Left cardiac atrium (tissue), 4 donors: ENCODE measurements at regions not wholly inside any gene's neighbourhood (a gene's known extent, or its start where the extent isn't known, plus 50 kb on each side); places are given as distances from the start of the nearest gene placed in this dataset.
"Not testable (repeated sequence)": the region's sequence is repeated elsewhere in the genome, so short reads cannot be mapped to it uniquely, and the experiment has no call there.

ENCODE experiments used
- ATAC-seq, 2 donors: fragments of 200-7000 bp; cut with Tn5 transposase; one replicate each; pipeline ENCODE4 v1.9.1; 2020; ENCODE audit warnings: mild to moderate bottlenecking in 2 of 2, moderate library complexity in 2 of 2
- DNase-seq: peaks from one replicate; pipeline ENCODE4 v3.0.0-alpha.2; 2020
- intact Hi-C, 2 donors: fragments of 100-400 bp; cut with DNase I; formaldehyde crosslinking; loops; one replicate each; pipeline versions ENCODE4 v1.14.1 to v1.15.1; 2022 to 2023
- donor health status: DM: no; HTN: yes; CAD: no.
- donor health status: DM: no; HTN: yes; CAD: no; lungs with severe emphysema.
- donor health status: DM: yes; HTN: yes; CAD: no.
- donor health status: Dilated cardiomyopathy.

DNA sequence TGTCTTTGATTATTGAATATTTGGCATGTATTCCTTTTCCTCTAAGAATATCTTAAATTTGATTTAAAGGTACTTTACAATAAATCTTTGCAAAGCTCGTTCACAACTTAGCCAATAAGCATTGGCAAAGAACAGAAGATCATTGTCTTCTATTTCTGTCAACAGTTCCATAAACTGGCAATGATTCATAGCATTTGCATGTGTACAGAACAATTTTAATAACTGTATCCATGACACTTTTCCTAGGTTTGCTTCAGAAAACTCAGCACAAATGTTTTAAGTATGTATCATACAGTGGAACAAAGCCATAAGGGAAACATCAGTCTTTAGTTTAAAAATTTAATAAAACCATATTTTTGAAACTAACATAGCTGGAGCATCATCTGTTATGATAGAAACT, 462.7 kb upstream of the RPS6KA3 start:
- no peak for DNase-seq
- intact Hi-C loops: no loop called here
- ATAC-seq: peak in 1 of 2 donors; percentile 36

DNA sequence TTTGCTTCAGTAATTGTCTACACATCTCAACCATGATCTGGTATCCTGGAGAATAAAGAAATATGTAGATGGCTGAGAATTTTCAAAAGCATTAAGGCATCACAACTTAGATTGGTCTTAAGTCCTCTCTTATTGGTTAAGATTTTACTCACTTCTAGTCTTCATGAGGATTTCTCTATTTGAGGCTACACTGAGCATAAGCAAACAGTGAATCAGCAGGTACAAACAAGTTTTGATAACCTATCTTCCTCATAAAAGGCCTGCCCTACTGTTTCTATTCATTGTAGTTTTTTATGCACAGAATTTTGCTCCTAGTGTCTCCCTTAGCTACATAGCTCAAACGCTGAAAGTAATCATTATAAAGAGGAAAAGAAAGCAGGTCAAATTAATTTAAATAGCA, 460.7 kb upstream of the RPS6KA3 start:
- intact Hi-C loops: no loop called here
- DNase-seq: no peak
- no peak for ATAC-seq

DNA sequence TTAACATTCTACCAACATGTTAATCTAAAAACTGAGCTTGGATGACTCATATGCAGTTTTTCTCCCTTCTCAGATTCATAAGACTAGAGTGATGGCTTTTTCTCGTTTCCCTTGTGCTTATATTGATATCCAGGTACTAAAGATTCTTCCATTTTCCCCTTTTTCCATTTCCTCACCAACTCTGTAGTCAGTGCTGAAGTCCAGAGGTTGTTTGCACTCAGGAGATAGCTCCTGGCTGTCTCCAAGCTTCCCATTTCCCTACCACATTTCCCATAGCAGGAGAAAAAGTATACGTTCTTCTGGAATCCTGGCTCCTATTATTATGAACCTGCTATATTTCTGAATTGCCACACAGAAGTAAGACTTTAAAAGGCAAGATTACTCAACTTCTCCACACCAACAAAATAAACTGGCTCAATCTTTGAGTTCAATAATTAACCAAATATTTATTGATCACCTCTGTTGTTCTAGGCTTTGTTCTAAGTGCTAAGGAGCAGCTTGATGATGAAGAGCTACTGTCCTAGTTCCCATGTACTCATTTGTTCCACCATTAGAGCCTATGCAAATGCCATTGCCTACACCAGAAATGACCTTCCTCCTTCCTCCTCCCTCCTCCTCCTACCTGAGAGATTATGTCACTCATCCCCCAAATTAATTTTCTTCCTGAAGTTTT, 454.4 kb upstream of the RPS6KA3 start:
- no peak for DNase-seq
- intact Hi-C loops: no loop called here

DNA sequence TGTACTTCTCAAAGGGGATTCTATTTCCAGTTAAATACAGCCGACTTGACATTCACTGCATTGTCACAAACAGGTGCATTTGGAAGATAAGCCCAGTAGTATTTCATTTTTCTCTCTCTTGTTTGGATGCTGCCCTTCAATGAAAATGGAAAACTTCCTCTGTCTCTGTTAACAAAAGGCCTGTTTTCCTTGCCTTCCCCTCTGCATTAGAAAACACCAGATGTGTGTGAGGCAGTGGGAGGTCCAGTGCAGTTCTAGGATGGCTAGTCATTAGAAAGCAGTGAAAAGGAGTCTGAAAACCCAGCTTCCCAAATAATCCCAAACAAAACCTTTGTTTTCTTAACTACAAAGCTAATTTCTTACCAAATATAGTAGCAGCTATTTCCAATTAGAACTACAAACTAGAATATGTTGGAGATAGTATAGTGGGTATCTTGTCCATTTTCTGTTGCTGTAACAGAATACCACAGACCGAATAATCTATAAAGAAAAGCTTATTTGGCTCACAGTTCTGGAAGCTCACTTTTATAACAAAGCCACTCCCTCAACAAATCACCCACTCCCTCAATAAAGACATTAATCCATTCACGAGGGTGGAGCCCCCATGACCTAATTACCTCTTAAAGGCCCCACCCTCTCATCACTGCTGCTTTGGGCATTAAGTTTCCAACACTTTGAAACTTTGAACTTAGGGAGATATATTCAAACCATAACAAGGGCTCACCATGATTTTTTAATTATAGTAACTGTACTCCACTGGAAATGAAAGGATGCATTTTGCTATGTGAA, 452.1 kb upstream of the RPS6KA3 start:
- ATAC-seq (no peak), DNase-seq (no peak)
- intact Hi-C loops: no loop called here

More for the DNA sequence above, 454.4 kb upstream of the RPS6KA3 start:
- ATAC-seq: no peak

DNA sequence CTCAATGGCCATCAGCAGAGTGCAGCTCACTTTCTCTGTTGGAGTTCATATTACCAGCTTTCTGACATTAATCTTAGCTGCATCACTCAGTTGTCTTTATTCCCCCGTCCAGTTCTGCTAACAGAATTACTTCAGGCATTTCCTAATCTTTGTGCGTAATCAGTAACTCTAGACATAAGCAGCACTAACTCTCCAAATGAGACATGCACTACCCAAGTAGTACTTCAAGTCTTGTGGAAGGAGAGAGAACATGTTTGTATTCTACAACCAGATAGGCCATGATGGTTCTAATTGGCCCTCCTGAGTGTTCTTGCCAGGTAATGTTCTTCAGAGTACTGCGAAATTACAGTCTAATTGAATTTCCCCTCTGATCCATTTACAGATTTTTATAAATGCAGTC, 448.5 kb upstream of the RPS6KA3 start:
- ATAC-seq (no peak), DNase-seq (no peak)
- intact Hi-C loops: no loop called here

DNA sequence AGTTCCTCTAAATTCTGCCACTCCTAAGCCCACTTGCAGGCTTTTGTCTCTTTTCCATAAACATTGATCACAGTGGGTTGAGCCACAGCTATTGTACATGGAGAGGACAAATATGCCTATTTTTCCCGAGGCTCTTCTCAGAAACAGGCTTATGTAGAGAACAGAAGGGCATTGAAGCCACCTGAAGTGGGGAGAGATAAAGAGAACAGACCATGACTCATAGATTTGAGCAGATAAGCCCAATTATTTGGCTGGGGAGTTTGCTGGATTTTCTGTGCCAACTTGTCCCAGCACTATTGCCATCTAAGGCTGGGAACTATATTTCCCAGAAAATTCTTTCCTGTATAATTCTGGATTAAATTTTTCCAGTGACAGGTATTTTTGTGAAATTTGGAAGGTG, 446.1 kb upstream of the RPS6KA3 start:
- intact Hi-C loops: no loop called here
- no peak for ATAC-seq

DNA sequence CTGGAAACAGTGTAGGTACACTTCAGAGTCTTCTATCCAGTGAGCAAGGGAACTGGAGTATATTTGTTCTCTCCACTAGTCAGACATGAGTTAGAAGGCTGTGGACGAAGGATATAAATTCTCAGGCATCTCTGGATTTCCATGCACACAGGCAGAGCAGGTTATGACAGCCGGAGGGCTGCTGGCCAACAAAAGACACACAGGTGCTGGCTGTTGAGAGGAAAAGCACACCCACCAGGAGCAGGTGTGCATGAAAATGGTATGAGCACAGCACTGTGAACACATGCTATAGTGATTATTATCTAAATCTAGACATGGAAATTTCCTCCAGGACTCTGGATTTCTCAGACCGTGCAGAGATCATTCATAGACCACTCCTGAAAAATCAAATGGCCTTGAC, 444.7 kb upstream of the RPS6KA3 start:
- intact Hi-C loops: no loop called here
- no peak for DNase-seq
- ATAC-seq: no peak

More for the DNA sequence above, 446.1 kb upstream of the RPS6KA3 start:
- no peak for DNase-seq

DNA sequence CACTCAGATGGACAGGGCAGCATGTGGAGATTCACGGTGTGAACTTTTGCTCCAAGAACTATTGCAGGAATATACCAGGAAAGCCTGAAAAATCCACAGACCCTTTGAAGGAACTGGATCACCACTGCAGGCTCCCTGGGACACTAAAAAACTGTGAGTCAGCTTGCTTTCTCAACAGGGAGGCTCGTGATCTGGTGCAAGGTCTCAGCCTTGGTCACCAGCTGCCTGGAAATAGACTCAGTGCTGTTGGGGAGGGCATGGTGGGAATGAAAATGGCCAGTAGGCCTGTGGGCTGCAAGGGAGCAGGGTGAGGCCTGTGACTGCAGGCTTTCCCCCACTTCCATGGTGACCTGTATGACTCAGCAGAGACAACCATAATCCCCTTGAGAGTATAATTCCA, 426.4 kb upstream of the RPS6KA3 start:
- ATAC-seq: no peak
- intact Hi-C loops: no loop called here
- no peak for DNase-seq

DNA sequence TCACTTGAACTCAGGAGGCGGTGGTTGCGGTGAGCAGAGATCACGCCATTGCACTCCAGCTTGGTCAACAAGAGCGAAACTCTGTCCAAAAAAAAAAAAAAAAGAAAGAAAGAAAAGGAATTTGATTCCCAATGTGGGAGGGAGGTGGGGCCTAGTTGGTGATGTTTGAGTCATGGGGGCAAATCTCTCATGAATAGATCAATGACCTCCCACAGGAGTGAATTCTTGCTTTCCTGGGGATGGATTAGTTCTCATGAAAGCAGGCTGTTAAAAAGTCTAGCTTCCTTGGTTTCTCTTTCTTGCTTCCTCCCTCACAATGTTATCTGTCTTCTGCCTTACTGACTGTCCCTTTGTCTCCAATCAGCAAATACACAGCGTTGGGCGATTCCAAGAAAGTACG, 419.5 kb upstream of the RPS6KA3 start:
- no peak for ATAC-seq
- intact Hi-C loops: no loop called here

DNA sequence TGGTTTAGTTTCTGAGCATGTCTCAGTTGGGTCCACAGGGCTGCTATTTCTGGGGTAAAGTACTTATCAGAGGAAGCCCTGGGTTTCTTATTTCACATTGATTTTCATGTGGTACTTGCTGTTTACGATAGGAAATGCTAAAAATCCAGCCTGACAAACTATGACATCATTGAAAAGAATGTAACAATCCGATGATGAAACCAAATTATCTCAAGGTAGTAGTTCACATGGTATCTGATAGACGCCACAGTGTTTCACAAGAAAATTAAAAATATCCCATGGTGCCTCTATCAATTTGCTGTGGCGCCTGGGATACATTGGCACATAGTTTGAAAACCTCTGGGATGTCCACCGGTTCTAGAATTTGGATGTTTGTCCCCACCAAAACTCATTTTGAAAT, 418.9 kb upstream of the RPS6KA3 start:
- intact Hi-C loops: no loop called here
- ATAC-seq: no peak
- no peak for DNase-seq

More for the DNA sequence above, 419.5 kb upstream of the RPS6KA3 start:
- no peak for DNase-seq

DNA sequence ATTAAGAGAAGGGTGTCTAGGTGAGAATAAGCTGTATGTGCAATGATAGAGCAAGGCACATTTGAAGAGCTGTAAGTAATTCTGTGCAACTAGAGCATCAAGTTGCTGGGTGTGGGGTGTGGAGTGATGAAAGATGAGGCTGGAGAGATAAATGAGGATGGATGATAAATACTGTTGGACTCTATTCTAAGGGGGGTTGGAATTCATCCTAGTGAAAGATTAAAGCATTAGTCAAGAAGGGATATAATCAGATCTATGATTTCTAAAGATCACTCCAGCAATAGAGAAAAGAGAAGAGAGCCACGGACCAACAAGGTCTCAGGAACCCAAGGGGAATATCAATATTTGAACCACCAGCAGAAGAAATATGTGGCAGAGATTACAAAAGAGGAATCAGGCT, 415.0 kb upstream of the RPS6KA3 start:
- ATAC-seq: peak in 1 of 2 donors; percentile 46
- DNase-seq: no peak
- intact Hi-C loops: no loop called here

DNA sequence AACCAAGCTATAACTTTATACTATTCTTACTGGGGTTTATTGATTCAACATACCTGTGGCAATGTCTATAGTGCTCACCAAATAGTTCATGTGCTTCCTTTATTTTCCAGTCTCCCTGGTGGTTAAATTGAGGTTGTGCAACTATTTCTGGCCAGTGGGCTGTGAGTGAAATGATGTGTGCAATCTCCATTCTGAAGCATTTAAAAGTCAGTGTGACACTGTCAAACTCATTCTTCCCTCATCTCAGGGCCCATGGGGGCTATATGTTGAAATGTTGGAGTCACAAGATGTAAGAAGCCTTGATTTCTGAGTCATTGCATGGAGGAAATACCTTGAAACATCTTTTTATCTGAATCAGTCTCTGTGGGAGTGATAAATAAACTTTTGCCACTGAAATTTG, 414.3 kb upstream of the RPS6KA3 start:
- DNase-seq: no peak
- ATAC-seq: peak in 1 of 2 donors; percentile 15
- intact Hi-C loops: no loop called here

DNA sequence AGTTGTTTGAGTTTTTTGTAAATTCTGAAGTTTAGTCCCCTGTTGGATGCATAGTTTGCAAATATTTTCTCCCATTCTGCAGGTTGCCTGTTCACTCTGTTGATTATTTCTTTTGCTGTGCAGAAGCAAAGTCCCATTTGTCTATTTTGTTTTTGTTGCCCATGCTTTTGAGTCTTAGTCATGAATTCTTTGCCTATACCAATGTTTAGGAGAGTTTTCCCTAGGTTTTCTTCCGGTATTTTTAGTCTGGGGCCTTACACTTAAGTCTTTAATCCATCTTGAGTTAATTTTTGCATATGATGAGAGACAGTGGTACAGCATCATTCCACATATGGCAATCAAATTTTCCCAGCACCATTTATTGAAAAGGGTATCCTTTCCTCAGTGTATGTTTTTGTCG, 405.8 kb upstream of the RPS6KA3 start:
- intact Hi-C loops: no loop called here
- no peak for ATAC-seq
- DNase-seq: no peak

DNA sequence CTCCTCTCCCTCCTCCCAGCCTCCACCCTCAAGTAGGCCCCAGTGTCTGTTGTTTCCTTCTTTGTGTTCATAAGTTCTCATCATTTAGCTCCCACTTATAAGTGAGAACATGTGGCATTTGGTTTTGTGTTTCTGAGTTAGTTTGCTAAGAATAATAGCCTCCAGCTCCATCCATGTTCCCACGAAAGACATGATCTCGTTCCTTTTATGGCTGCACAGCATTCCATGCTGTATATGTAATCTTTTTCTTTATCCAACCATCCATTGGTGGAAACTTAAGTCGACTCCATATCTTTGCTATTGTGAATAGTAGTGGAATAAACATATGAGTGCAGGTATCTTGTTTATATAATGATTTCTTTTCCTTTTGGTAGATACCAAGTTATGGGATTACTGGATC, 405.0 kb upstream of the RPS6KA3 start:
- intact Hi-C loops, DNase-seq, ATAC-seq: not testable (repeated sequence)

DNA sequence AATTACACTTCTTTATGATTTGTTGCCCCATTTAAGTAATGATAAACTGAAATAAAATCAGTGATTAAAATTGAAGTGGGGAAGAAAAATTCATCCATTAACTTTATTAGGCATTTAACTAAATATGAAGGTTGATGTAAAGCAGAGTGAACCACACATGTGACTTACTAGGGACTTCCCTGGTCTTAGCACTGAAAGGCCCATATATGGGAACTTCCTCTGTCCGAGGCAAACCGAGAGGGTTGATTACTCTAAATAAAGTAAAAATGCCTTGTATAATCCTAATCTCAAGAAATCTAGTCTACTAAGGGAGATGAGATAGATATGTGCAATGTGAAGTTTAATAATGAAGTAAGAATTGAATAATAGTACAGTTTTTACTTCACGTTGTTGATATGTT, 403.9 kb upstream of the RPS6KA3 start:
- intact Hi-C loops: no loop called here
- no peak for DNase-seq
- ATAC-seq: no peak

DNA sequence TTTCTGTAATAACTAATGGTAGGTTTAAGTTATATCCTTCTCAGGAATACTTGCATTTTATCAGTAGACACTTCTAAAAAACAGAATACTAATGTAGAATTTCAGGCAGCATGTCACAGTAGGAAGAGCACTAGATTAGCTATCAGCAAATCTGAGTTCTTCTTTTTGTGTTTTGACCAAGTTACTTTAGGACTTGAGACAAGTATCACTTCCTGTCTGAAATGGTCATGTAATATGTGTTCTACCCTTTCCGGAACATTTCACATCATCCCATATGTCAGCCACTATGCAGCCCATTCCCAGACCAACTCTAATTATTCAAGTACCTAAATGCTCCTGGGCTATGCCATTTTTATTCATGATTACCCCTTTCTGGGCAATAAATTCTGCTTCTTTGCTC, 401.8 kb upstream of the RPS6KA3 start:
- intact Hi-C loops: no loop called here

DNA sequence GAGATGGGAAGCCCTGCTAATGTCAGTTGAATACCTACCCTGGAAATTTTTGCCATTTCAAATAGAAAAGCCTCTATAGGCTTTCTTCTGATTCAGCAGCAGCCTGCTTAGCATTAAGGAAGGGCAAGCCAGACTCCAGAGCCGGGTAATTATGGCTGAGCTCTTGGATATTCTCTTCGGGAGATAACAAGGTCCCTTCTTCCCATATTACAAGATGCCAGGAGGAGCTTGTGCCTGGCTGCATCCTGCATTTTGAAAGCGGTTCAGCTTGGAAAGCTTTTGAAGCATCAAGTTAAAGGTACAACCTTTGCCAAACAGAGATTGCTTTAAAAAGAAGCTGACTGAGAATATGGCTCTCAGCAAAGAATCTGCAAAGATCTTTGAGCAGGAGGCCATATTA, 399.6 kb upstream of the RPS6KA3 start:
- no peak for ATAC-seq
- DNase-seq: no peak
- intact Hi-C loops: no loop called here

More for the DNA sequence above, 401.8 kb upstream of the RPS6KA3 start:
- ATAC-seq: no peak
- no peak for DNase-seq

DNA sequence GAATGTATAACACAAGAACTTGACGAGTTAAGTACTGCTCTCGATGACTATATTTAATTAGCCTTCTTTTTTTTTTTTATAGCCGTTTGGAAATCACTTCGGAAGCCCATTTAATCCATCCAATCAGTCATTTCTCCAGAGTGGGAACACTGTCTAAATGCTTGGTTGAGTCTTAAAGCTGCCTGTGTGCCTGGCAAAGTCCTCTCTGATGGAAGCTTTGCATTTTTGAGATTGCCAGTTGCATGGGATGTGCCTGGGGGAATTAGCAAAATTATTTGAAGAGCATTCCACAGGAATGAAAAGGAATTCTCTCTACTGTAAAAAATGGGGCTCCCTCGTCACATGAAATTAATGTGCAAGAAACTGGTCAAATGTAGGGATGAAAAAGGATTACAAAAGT, 398.8 kb upstream of the RPS6KA3 start:
- intact Hi-C loops: no loop called here
- DNase-seq: no peak
- no peak for ATAC-seq

DNA sequence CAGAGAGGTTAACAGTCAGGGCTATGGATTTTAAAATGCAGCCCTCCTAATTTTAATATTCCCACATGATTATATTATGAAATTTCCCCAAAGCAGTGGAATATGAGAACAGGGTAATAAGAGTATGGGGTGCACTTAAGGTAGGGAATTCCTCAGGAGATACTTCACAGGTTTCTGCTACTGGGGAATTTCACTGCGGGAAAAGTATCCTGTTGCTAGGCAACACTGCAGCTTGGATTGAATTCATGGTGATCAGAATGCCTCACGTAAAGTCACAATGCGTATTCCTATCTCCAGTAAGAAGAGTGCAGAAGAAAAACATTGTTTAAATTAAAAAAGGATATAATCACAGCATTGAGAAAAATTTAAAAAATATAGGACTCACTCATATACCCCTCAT, 398.1 kb upstream of the RPS6KA3 start:
- DNase-seq: no peak
- intact Hi-C loops: no loop called here
- ATAC-seq: no peak

DNA sequence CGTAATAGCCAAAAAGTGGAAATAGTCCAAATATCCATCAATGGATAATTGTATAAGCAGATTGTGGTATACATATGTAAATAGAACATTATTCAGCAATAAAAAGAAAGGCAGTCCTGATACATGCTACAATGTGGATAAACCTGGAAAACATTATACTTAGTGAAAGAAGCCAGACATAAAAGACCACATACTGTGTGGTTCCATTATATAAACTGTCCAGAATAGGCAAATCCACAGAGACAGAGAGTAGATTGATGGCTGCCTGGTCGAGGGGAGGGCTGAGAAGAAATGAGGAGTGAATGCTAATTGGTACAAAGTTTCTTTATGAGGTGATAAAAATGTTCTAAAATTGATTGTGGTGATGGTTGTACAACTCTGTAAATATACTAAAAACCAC, 397.4 kb upstream of the RPS6KA3 start:
- intact Hi-C loops: no loop called here
- no peak for DNase-seq
- ATAC-seq: no peak

DNA sequence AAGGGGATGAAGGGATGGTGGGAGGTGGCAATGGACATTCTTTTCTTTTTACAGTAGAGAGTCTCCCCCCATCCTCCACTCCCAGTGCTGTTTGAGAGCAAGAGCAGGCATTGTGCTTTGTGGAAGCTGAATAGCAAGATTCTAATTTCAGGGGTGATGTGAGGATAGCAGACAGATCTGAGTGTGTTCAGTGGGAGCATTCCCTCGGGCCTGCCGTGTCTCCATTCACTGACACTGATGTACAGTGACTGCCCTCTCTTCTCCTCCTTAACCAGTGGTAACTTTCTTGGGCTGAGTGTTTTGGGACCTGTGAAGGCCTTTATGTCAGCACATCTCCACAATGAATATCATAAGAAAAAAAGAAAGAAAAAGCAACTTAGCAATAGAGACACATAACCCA, 396.6 kb upstream of the RPS6KA3 start:
- intact Hi-C loops: no loop called here
- ATAC-seq (no peak), DNase-seq (no peak)
